ENCODE measurements at regions not wholly inside any gene's neighbourhood (a gene's known extent, or its start where the extent isn't known, plus 50 kb on each side); places are given as distances from the start of the nearest gene placed in this dataset.

DNA sequence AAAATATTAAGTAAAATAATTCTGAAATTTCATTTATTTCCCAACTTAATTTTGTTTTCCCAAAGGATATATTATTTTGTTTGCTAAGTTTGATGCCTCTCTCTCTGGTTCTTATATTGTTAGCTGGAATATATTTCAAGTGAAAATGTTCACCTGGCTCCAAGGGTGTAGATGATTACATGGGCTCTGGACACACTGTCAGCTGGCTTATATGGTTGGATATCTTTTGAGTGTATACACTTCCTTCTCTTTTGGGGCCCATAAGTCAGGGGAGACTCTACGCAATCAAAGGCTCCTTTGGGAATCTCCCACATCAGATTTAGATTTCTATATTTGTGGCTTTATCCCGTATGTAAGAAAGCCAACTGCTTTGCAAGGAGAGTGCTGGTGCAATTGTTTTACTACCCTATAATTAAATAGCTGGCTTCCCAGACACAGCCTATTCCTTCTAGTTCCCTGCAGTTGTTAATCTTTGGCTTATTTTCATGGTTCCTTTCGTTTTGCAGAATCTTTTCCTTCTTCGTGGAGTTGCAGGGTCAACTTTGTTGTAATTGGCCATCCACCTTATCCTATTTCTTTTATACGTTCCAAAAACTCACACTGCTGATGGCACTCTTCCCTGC, 225.7 kb downstream of the DPH6 start:
- no peak overlapping the region for H3K27ac ChIP-seq
- no peak overlapping the region for H3K4me3 ChIP-seq
- 54 to 56% methylated on average over 5 of the region's 5 CpGs for WGBS, 2 donors
- H3K36me3 ChIP-seq = no peaks in the 10 kb centered on the region
- TF ChIP-seq POLR2A (IDR thresholded peaks at IDR 0.05) (no peak), EP300 (IDR thresholded peaks at IDR 0.05) (no peak)
- TF ChIP-seq, protein P1, sequence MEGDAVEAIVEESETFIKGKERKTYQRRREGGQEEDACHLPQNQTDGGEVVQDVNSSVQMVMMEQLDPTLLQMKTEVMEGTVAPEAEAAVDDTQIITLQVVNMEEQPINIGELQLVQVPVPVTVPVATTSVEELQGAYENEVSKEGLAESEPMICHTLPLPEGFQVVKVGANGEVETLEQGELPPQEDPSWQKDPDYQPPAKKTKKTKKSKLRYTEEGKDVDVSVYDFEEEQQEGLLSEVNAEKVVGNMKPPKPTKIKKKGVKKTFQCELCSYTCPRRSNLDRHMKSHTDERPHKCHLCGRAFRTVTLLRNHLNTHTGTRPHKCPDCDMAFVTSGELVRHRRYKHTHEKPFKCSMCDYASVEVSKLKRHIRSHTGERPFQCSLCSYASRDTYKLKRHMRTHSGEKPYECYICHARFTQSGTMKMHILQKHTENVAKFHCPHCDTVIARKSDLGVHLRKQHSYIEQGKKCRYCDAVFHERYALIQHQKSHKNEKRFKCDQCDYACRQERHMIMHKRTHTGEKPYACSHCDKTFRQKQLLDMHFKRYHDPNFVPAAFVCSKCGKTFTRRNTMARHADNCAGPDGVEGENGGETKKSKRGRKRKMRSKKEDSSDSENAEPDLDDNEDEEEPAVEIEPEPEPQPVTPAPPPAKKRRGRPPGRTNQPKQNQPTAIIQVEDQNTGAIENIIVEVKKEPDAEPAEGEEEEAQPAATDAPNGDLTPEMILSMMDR (IDR thresholded peaks at IDR 0.05) = no peak
- no peaks in the 10 kb centered on the region for H3K4me1 ChIP-seq
- no peak for DNase-seq (ENCODE audit: low spot score in 2 of 2)
- H3K9me3 ChIP-seq = no peaks in the 10 kb centered on the region
- no peaks in the 10 kb centered on the region for H3K27me3 ChIP-seq

DNA sequence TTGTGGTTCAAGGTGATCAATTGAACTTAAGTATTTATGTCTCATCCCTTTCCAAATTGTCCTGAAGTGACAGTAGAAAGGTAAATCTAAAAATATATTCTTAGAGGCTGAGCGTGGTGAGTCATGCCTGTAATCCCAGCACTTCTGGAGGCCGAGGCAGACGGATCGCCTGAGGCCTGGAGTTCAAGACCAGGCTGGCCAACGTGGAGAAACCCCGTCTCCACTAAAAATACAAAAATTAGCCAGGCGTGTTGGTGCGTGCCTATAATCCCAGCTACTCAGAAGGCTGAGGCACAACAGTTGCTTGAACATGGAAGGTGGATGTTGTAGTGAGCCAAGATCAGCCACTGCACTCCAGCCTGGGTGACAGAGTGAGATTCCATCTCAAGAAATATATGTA, 226.6 kb downstream of the DPH6 start:
- no peaks in the 10 kb centered on the region for H3K4me1 ChIP-seq
- no peaks in the 10 kb centered on the region for H3K36me3 ChIP-seq
- H3K27ac ChIP-seq = no peak overlapping the region
- 92 to 93% methylated on average over 8 of the region's 8 CpGs for WGBS, 2 donors
- TF ChIP-seq POLR2A (IDR thresholded peaks at IDR 0.05) = no peak
- TF ChIP-seq, protein P1 (IDR thresholded peaks at IDR 0.05) = no peak
- TF ChIP-seq EP300 (IDR thresholded peaks at IDR 0.05) = no peak
- no peaks in the 10 kb centered on the region for H3K27me3 ChIP-seq
- H3K9me3 ChIP-seq = no peaks in the 10 kb centered on the region
- no peak for DNase-seq (ENCODE audit: low spot score in 2 of 2)
- no peak overlapping the region for H3K4me3 ChIP-seq

GRCh38 chr15:35317217-35317616, 228.7 kb downstream of the DPH6 start:
- no peaks in the 10 kb centered on the region for H3K36me3 ChIP-seq
- no peaks in the 10 kb centered on the region for H3K27me3 ChIP-seq
- no peak for DNase-seq (ENCODE audit: low spot score in 2 of 2)
- TF ChIP-seq, protein P1 (IDR thresholded peaks at IDR 0.05) = no peak
- TF ChIP-seq EP300 (IDR thresholded peaks at IDR 0.05) (no peak), POLR2A (IDR thresholded peaks at IDR 0.05) (no peak)
- no peak overlapping the region for H3K4me3 ChIP-seq
- H3K27ac ChIP-seq = no peak overlapping the region
- H3K9me3 ChIP-seq = no peaks in the 10 kb centered on the region
- H3K4me1 ChIP-seq = peaks cover 0 to 2% (median 0%) of the 10 kb centered on the region in 4 donors

GRCh38 chr15:35312344-35312743, 227.2 kb upstream of the NANOGP8 start:
- Histone ChIP-seq H3K9me3 (no peaks in the 10 kb centered on the region), H3K4me3 (no peak overlapping the region), H3K27me3 (no peaks in the 10 kb centered on the region), H3K36me3 (no peaks in the 10 kb centered on the region), H3K27ac (no peak overlapping the region), H3K4me1 (peaks cover 0 to 28% (median 4%) of the 10 kb centered on the region in 4 donors)
- TF ChIP-seq, protein P1 (IDR thresholded peaks at IDR 0.05) = no peak
- no peak for TF ChIP-seq EP300 (IDR thresholded peaks at IDR 0.05)
- TF ChIP-seq POLR2A (IDR thresholded peaks at IDR 0.05) = no peak
- DNase-seq (ENCODE audit: low spot score in 2 of 2) = no peak
- 63 to 79% methylated on average over 1 of the region's 1 CpG for WGBS, 2 donors

DNA sequence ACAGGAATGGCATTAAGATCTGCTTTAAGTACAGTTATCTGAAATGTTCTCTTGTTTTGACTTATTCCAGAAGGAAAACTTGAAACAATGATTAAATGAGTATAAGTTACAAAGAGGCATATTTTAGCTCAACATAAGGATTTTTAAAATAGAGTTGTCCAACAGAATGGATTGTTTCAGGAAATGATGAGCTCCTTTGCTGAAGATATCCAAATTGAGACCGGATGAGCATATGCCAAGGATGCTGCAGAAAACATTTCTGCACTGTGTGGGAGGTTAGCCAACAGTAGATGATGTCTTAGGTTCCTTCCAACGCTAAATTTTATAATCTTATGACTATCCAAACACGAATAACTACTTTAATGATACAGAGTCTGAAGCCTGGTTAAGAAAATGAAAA, 226.5 kb upstream of the NANOGP8 start:
- Histone ChIP-seq H3K36me3 (no peaks in the 10 kb centered on the region), H3K27ac (no peak overlapping the region), H3K9me3 (no peaks in the 10 kb centered on the region), H3K4me1 (peaks cover 0 to 35% (median 5%) of the 10 kb centered on the region in 4 donors), H3K27me3 (no peaks in the 10 kb centered on the region), H3K4me3 (no peak overlapping the region)
- DNase-seq (ENCODE audit: low spot score in 2 of 2) = no peak
- 55 to 72% methylated on average over 3 of the region's 3 CpGs for WGBS, 2 donors
- no peak for TF ChIP-seq EP300 (IDR thresholded peaks at IDR 0.05)
- TF ChIP-seq, protein P1 (IDR thresholded peaks at IDR 0.05) = no peak
- no peak for TF ChIP-seq POLR2A (IDR thresholded peaks at IDR 0.05)
